ENCODE measurements at regions not wholly inside any gene's neighbourhood (a gene's known extent, or its start where the extent isn't known, plus 50 kb on each side); places are given as distances from the start of the nearest gene placed in this dataset.

- DNase-seq, result no peak
Observed at GRCh38 chr22:26847046-26847445, 189.7 kb downstream of the MIAT start.

GRCh38 chr22:26847816-26848215, 190.4 kb downstream of the MIAT start:
- no peak for DNase-seq

GRCh38 chr22:26848244-26848920, 191.0 kb downstream of the MIAT start:
- peak; percentile 68 for DNase-seq

- DNase-seq, result no peak
Observed at GRCh38 chr22:26849575-26849974, 192.2 kb downstream of the MIAT start.

- DNase-seq, result no peak
Observed at GRCh38 chr22:26851125-26851524, 193.7 kb downstream of the MIAT start.

GRCh38 chr22:26852176-26852575, 194.8 kb downstream of the MIAT start:
- peak; percentile 18 for DNase-seq

- no peak for DNase-seq
Observed at GRCh38 chr22:26853071-26853470, 195.7 kb downstream of the MIAT start.

- DNase-seq, result no peak
Observed at GRCh38 chr22:26853495-26853894, 196.1 kb downstream of the MIAT start.

GRCh38 chr22:26857169-26857568, 199.8 kb downstream of the MIAT start:
- no peak for DNase-seq

- no peak for DNase-seq
Observed at GRCh38 chr22:26860301-26860700, 202.9 kb downstream of the MIAT start.

- no peak for DNase-seq
Observed at GRCh38 chr22:26865021-26865420, 207.6 kb downstream of the MIAT start.

GRCh38 chr22:26883393-26883792, 226.0 kb downstream of the MIAT start:
- DNase-seq, result no peak

GRCh38 chr22:26884921-26885320, 227.5 kb downstream of the MIAT start:
- DNase-seq, result no peak

- no peak for DNase-seq
Observed at GRCh38 chr22:26885441-26886261, 228.3 kb downstream of the MIAT start.

- peak; percentile 97 for DNase-seq
Observed at GRCh38 chr22:26887456-26887855, 230.1 kb downstream of the MIAT start.

GRCh38 chr22:26887916-26888315, 230.5 kb downstream of the MIAT start:
- no peak for DNase-seq

- no peak for DNase-seq
Observed at GRCh38 chr22:26888887-26889286, 231.5 kb downstream of the MIAT start.

GRCh38 chr22:26889802-26890201, 232.4 kb downstream of the MIAT start:
- DNase-seq, result no peak

- DNase-seq, result peak; percentile 31
Observed at GRCh38 chr22:26890870-26891269, 233.5 kb downstream of the MIAT start.

GRCh38 chr22:26891429-26891828, 234.0 kb downstream of the MIAT start:
- DNase-seq, result no peak

- no peak for DNase-seq
Observed at GRCh38 chr22:26892166-26893041, 235.0 kb downstream of the MIAT start.

- DNase-seq, result no peak
Observed at GRCh38 chr22:26893173-26894110, 236.1 kb downstream of the MIAT start.
